ENCODE measurements at regions not wholly inside any gene's neighbourhood (a gene's known extent, or its start where the extent isn't known, plus 50 kb on each side); places are given as distances from the start of the nearest gene placed in this dataset.

DNA sequence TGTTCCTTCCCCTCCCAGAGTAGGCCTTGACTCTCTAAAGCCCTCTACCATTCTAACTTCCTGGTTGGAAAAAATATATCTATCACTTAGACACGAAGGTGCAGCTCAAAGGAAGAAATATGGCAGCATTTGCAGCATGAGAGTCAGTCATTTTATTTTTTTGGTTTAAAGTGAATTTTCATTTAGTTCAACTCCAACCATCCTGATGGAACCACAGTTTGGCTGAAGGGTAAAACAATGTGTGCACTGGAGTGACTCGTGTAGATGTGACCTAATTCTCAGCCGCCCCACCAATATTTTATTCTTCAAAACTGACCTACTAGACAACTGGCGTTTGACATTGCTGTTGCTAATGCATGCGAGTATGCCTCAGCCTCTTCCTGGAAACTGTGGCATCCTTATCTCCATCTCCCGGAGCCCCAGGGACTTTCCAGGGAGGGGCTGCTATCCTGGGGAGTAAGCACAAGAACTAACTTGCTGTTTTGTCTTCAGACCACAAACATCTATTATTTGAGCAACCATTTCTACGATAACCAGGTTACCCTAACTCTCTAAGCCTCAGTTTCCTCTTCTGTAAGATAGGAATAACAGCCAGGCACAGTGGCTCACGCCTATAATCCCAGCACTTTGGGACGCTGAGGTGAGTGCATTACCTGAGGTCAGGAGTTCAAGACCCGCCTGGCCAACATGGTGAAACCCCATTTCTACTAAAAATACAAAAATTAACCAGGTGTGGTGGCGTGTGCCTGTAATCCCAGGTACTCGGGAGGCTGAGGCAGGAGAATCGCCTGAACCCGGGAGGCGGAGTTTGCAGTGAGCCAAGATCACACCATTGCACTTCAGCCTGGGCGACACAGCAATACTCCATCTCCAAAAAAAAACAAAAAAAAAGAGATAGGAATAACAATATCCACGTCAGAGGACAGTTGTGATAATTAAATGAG is 148.7 kb upstream of the JARID2 start:
- Histone ChIP-seq H3K4me3 (ENCODE audit: low read length) (no peak overlapping the region), H3K9me3 (replicated peaks; ENCODE audit: insufficient read depth, low read length) (no peaks in the 10 kb centered on the region), H3K9ac (ENCODE audit: low read length) (no peak overlapping the region), H3K9me2 (replicated peaks; ENCODE audit: insufficient read depth, low read length) (no peaks in the 10 kb centered on the region), H3K4me1 (ENCODE audit: low read length) (no peaks in the 10 kb centered on the region), H3K27ac (ENCODE audit: low read length) (no peak overlapping the region), H4K20me1 (ENCODE audit: insufficient read depth, low read length) (no peaks in the 10 kb centered on the region), H3K79me2 (ENCODE audit: low read length) (no peaks in the 10 kb centered on the region), H2AFZ (ENCODE audit: low read length) (no peak overlapping the region), H3K27me3 (replicated peaks; ENCODE audit: insufficient read depth, low read length) (no peaks in the 10 kb centered on the region), H3F3A (ENCODE audit: insufficient read depth, low read length) (no peaks in the 10 kb centered on the region), H3K36me3 (replicated peaks; ENCODE audit: insufficient read depth, low read length) (no peaks in the 10 kb centered on the region), H3K4me2 (ENCODE audit: low read depth, low read length) (no peak overlapping the region)
- TF ChIP-seq, protein P1, sequence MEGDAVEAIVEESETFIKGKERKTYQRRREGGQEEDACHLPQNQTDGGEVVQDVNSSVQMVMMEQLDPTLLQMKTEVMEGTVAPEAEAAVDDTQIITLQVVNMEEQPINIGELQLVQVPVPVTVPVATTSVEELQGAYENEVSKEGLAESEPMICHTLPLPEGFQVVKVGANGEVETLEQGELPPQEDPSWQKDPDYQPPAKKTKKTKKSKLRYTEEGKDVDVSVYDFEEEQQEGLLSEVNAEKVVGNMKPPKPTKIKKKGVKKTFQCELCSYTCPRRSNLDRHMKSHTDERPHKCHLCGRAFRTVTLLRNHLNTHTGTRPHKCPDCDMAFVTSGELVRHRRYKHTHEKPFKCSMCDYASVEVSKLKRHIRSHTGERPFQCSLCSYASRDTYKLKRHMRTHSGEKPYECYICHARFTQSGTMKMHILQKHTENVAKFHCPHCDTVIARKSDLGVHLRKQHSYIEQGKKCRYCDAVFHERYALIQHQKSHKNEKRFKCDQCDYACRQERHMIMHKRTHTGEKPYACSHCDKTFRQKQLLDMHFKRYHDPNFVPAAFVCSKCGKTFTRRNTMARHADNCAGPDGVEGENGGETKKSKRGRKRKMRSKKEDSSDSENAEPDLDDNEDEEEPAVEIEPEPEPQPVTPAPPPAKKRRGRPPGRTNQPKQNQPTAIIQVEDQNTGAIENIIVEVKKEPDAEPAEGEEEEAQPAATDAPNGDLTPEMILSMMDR (IDR thresholded peaks at IDR 0.05; ENCODE audit: low read length) = no peak
- TF ChIP-seq EZH2phosphoT487 (IDR thresholded peaks at IDR 0.05; ENCODE audit: low read length) = no peak
- no peak for TF ChIP-seq EZH2 (optimal IDR thresholded peaks at IDR 0.05; ENCODE audit: low read depth, low read length)
- no peak for DNase-seq

DNA sequence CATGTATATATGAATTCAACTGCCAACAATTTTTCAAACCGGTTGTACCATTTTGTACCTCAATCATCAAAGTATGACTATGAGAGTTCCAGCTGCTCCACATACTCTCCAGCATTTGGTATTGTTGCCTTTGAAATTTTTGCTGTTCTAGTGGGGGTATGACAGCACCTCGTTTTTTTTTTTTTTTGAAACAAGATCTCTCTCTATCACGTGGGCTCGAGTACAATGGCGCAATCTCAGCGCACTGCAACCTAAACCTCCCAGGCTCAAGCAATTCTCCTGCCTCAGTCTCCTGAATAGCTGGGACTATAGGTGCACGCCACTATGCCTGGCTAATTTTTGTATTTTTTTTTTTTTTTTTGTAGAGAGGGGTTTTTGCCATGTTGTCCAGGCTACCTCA is 144.7 kb upstream of the JARID2 start:
- no peaks in the 10 kb centered on the region for H3K4me1 ChIP-seq (ENCODE audit: low read length)

DNA sequence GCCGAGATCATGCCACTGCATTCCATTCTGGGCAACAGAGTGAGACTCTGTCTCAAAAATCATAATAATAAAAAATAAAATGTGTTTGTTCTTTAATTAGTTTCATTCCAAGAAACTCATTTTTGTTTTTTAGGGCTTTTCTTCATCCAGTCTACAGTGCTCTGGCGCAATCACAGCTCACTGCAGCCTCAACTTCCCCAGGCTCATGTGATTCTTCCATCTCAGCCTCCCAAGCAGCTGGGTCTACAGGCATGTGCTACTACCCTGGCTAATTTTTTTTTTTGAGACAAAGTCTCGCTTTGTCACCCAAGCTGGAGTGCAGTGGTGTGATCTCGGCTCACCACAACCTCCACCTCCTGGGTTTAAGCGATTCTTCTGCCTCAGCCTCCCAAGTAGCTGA is 143.6 kb upstream of the JARID2 start:
- H3K9me3 ChIP-seq (replicated peaks; ENCODE audit: insufficient read depth, low read length) = no peaks in the 10 kb centered on the region
- no peaks in the 10 kb centered on the region for H3K79me2 ChIP-seq (ENCODE audit: low read length)
- H3K4me3 ChIP-seq (ENCODE audit: low read length) = no peak overlapping the region
- no peak overlapping the region for H3K9ac ChIP-seq (ENCODE audit: low read length)
- DNase-seq = no peak
- H3K4me1 ChIP-seq (ENCODE audit: low read length) = no peaks in the 10 kb centered on the region
- H3K27ac ChIP-seq (ENCODE audit: low read length) = no peak overlapping the region
- no peaks in the 10 kb centered on the region for H4K20me1 ChIP-seq (ENCODE audit: insufficient read depth, low read length)
- no peaks in the 10 kb centered on the region for H3K27me3 ChIP-seq (replicated peaks; ENCODE audit: insufficient read depth, low read length)
- H3K4me2 ChIP-seq (ENCODE audit: low read depth, low read length) = no peak overlapping the region
- no peaks in the 10 kb centered on the region for H3K36me3 ChIP-seq (replicated peaks; ENCODE audit: insufficient read depth, low read length)
- H3K9me2 ChIP-seq (replicated peaks; ENCODE audit: insufficient read depth, low read length) = no peaks in the 10 kb centered on the region
- no peak for TF ChIP-seq EZH2 (optimal IDR thresholded peaks at IDR 0.05; ENCODE audit: low read depth, low read length)
- no peak for TF ChIP-seq EZH2phosphoT487 (IDR thresholded peaks at IDR 0.05; ENCODE audit: low read length)
- TF ChIP-seq, protein P1 (IDR thresholded peaks at IDR 0.05; ENCODE audit: low read length) = no peak
- no peaks in the 10 kb centered on the region for H3F3A ChIP-seq (ENCODE audit: insufficient read depth, low read length)
- H2AFZ ChIP-seq (ENCODE audit: low read length) = no peak overlapping the region

More for the DNA sequence above, 144.7 kb upstream of the JARID2 start:
- H3K36me3 ChIP-seq (replicated peaks; ENCODE audit: insufficient read depth, low read length) = no peaks in the 10 kb centered on the region
- H3K27me3 ChIP-seq (replicated peaks; ENCODE audit: insufficient read depth, low read length) = no peaks in the 10 kb centered on the region
- H3F3A ChIP-seq (ENCODE audit: insufficient read depth, low read length) = no peaks in the 10 kb centered on the region
- H3K4me3 ChIP-seq (ENCODE audit: low read length) = no peak overlapping the region
- no peaks in the 10 kb centered on the region for H3K9me2 ChIP-seq (replicated peaks; ENCODE audit: insufficient read depth, low read length)
- TF ChIP-seq EZH2phosphoT487 (IDR thresholded peaks at IDR 0.05; ENCODE audit: low read length) (no peak), EZH2 (optimal IDR thresholded peaks at IDR 0.05; ENCODE audit: low read depth, low read length) (no peak)
- TF ChIP-seq, protein P1 (IDR thresholded peaks at IDR 0.05; ENCODE audit: low read length) = no peak
- no peaks in the 10 kb centered on the region for H3K9me3 ChIP-seq (replicated peaks; ENCODE audit: insufficient read depth, low read length)
- H3K4me2 ChIP-seq (ENCODE audit: low read depth, low read length) = no peak overlapping the region
- H4K20me1 ChIP-seq (ENCODE audit: insufficient read depth, low read length) = no peaks in the 10 kb centered on the region
- H2AFZ ChIP-seq (ENCODE audit: low read length) = no peak overlapping the region
- DNase-seq = no peak
- no peaks in the 10 kb centered on the region for H3K79me2 ChIP-seq (ENCODE audit: low read length)
- H3K27ac ChIP-seq (ENCODE audit: low read length) = no peak overlapping the region
- no peak overlapping the region for H3K9ac ChIP-seq (ENCODE audit: low read length)

All from MM.1S (cell line).